ENCODE measurements at regions not wholly inside any gene's neighbourhood (a gene's known extent, or its start where the extent isn't known, plus 50 kb on each side); places are given as distances from the start of the nearest gene placed in this dataset.

- DNase-seq (ENCODE audit: low read depth in 2 of 2): no peak
Observed at GRCh38 chr20:48300529-48300928, 515.2 kb upstream of the SULF2 start.

DNA sequence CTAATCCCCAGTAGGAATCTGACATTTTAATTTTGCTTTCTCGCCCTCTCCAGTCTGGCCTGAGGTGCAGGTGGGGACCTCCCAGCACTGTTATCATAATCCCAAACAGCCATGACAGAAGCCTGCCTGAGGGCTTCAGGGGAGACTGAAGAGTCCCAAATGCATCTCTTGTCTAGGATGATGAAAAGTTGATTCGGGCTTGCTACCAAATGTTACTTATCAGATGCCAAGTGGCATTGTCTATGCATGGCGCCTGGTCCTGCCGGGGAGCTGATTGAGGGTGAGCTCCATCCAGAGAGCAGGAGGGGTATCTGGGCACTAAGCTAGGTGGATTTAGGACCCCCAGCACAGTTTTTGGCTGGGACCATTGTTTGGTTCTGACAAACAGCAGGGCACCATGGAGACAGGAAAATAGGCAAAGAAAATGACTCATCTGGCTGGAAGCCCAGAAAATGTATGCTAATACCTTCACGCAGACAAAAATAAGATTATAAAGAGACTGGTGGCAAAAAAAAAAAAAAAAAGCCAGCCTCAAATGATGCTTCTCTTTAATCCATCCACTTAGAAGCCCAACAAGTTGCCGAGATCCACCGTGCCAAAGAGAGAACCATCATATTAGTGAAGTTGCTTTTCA, 513.7 kb upstream of the SULF2 start:
- DNase-seq (ENCODE audit: low read depth in 2 of 2): no peak

- no peak for DNase-seq (ENCODE audit: low read depth in 2 of 2)
Observed at GRCh38 chr20:48298433-48298832, 513.2 kb upstream of the SULF2 start.

- DNase-seq (ENCODE audit: low read depth in 2 of 2): no peak
Observed at GRCh38 chr20:48295966-48296421, 510.7 kb upstream of the SULF2 start.

DNA sequence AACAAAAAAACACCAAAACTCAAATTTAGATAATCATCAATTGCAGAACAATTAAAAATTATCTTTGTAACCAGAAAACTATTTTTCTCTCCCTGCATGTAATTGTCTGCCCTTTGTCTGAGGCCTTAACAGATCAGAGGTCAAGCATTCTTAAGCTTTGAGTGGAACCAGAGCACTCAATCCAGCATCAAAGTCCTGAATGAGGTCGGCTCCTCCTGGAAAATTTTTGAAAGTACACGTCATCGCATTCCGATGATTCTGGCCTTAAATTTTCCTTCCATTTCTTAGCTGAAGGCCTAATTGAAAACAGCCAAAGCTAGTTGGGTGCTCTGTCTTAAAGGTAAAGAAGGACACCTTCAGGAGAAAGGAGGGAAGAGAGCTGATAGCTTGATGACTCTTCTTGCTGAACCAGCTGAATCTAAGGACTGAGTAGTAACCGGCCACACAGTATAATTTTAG, 510.2 kb upstream of the SULF2 start:
- DNase-seq (ENCODE audit: low read depth in 2 of 2): no peak

DNA sequence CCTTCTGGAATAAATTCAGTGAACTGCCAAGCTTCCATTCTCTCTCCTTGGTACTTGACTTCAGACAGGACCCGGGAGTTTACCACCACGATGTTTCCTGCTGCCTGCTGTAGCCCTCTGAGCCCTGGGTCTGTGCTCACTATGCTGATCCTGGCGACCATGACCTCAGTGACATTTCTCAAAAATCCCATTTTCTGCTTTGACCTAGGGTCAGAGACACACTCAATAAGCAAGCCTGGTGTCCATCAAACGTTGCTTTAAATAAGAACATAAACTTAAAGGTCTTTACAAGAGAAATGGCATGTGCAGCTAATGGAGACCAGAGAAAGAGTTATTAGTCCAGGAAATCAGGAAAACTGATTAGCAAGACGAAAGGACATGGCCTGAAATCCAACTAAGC, 509.7 kb upstream of the SULF2 start:
- no peak for DNase-seq (ENCODE audit: low read depth in 2 of 2)

DNA sequence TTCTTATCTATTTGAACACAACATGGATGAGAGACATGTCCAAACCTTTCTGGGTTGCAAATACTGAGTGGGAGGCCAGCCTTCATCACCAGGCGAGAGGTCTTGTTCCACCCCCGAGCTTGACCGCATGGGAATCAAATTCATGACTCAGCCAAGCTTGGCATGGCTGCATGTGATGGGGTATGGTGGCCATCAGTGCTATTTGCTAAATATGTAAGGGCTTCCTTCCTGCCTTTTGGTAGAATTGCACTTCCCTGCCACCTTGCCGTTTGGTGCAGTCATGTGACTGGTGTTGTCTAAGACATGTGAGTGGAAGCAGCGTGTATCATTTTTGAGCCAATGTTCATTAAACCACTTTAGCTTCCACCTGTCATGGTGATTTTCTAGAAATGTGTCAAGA, 508.9 kb upstream of the SULF2 start:
- no peak for DNase-seq (ENCODE audit: low read depth in 2 of 2)

- DNase-seq (ENCODE audit: low read depth in 2 of 2): no peak
Observed at GRCh38 chr20:48293671-48294070, 508.4 kb upstream of the SULF2 start.

- DNase-seq (ENCODE audit: low read depth in 2 of 2): no peak
Observed at GRCh38 chr20:48292806-48293205, 507.5 kb upstream of the SULF2 start.

- no peak for DNase-seq (ENCODE audit: low read depth in 2 of 2)
Observed at GRCh38 chr20:48291896-48292295, 506.6 kb upstream of the SULF2 start.

GRCh38 chr20:48288930-48289507, 503.7 kb upstream of the SULF2 start:
- DNase-seq (ENCODE audit: low read depth in 2 of 2): no peak

DNA sequence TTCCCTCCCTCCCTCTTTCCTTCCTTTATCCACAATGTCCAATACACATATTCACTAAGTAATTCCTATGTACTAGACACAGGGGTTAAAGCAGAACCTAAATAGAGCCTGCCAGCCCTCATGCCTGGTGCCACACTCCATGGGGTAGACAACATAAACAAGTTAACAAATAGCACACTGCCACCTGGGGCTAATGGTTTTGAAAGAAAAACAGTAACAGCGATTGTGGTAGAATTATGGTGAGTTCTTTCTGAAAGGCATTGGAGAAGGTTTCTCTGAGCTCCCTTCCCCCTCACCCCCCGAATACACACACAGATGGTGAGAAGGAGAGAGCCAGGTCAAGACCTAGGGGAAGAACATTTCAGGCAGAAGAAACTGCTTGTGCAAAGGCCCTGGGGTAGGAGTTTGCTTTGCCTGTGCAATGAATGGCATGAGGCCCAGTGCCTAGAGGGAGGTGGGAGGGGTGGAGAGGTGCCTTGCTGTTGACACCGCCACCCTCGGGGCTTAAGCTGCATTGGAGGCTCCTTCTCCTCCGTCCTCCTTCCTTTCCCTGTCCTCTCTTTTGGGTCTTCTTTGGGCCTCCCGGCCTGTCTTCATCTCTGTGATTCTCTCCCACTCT, 502.4 kb upstream of the SULF2 start:
- DNase-seq (ENCODE audit: low read depth in 2 of 2): no peak

- DNase-seq (ENCODE audit: low read depth in 2 of 2): no peak
Observed at GRCh38 chr20:48287021-48287494, 501.8 kb upstream of the SULF2 start.

- DNase-seq (ENCODE audit: low read depth in 2 of 2): no peak
Observed at GRCh38 chr20:48286601-48287000, 501.3 kb upstream of the SULF2 start.

- no peak for DNase-seq (ENCODE audit: low read depth in 2 of 2)
Observed at GRCh38 chr20:48285656-48286055, 500.4 kb upstream of the SULF2 start.

DNA sequence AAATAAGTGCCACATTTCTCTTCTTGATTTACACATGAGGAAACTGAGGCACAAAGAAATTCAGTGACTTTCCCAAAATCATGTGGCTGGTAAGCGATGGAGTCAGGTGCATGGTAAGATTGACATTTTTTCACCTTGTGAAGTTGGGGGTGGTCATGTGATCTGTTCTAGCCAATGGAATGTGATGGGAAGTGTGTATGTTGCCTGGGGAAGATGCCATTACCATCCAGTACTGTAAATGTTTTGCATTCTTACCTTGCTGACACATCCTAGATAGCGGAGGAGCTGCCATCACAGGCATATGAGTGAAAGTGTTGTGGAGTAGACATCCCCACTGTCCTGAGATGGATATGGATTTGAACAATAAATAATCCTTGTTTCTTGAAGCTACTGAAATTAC, 499.6 kb upstream of the SULF2 start:
- no peak for DNase-seq (ENCODE audit: low read depth in 2 of 2)

DNA sequence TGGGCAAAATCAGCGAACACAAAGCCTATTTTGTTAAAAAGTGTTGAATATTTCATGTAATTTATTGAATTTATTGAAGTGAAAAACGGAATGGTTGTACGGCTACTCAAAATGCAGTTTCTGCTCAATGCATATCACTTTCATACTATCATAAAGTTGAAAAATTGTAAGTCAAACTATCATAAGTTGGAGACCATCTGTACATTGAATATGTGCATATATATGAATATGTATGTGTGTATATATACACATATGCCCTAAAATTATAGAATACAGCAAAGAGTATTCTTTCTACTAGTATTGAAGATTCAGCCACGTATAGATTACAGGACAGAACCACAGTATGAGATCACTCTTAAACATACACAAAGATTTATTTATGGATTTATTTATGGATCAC, 499.0 kb upstream of the SULF2 start:
- DNase-seq (ENCODE audit: low read depth in 2 of 2): no peak

DNA sequence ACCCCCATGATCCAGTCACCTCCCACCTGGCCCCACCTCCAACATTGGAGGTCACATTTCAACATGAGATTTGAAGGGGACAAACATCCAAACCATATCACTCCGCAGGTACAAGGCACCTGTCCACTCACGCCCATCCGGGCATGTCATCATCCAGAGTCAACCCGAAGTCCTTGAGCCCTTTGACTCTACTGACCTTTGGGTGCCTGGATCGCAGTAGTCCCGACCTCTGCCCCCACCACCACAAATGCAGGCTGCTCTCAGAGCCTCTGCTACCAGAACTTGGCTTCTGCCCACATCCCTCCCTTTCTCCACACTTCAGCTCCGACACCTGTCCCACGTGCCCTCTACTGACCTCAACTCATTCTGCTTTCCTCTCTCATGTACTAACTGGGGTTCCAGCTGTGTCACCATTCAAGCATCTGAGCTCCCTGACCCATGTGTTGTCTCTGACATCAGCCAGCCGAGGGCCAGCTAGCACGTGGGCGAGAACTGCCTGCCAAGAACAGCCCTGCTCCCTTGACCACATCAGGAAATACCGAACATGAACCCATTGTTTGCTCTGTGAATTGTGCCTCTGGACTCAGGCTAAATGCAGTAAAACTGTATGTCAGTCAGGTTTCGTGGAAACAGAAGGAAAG, 498.3 kb upstream of the SULF2 start:
- DNase-seq (ENCODE audit: low read depth in 2 of 2): no peak

DNA sequence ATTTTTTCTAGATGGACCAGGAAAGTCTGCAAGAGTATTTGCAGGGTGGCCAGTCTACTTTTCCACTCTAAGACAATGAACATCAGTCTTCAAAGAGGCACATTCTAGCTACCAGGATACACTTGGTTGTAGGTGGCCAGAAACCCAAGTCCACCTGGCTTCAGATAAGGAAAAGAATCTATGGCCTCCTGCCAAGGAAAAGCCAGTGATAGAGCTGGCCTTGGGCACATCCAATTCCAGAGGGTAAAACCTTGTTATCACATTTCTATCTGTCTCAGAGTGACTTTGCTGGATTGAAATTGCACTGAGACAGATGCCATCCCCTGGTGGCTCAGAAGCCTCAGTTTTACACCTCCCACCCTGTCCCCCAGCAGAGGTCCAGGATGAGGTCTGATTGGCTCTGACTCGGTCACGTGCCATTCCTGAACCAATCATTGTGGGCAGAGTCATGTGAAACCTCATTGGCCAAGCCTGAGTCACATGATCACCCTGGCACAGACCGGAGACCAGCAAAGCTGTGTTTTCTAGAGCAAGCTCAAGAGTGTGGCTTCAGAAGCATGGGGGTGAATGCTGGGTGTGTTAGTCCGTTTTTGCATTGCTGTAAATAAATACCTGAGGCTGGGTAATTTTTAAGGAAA, 497.4 kb upstream of the SULF2 start:
- DNase-seq (ENCODE audit: low read depth in 2 of 2): no peak

DNA sequence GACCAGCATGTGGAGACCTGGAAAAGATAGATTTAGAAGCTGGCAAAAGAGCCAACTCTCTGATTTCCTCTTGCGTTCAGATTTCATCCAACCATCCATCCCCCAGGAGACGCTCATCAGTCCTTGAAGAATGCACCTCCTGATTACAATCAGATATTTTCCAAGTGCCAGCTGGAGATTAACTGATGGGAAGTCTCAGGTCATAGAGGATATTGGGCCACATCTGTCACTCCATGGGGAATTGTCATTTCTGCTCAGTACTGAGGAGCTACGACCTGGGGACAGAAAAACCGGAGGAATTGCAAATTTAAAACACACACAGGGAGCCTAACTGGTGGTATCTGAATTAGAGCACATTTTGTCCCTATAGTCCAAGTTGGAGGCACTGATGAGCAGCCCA, 496.2 kb upstream of the SULF2 start:
- DNase-seq (ENCODE audit: low read depth in 2 of 2): no peak

GRCh38 chr20:48278961-48279481, 493.7 kb upstream of the SULF2 start:
- no peak for DNase-seq (ENCODE audit: low read depth in 2 of 2)

DNA sequence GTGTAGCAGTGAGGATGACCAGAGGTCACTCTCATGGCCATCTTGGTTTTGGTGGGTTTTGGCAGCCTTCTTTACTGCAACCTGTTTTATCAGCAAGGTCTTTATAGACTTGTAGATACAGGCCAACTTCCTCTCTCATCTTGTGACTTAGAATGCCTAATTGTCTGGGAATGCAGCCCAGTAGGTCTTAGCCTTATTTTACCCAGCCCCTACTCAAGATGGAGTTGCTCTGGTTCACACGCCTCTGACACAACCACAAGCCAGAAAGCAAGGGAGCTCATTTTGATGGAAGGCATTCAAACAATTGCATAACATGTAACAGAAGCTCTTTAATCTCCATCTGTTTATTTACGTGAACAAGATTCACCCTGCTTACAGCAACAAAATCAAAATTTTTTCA, 492.0 kb upstream of the SULF2 start:
- DNase-seq (ENCODE audit: low read depth in 2 of 2): no peak

Measured in activated CD4-positive, alpha-beta T cell treated with anti-CD3 and anti-CD28 coated beads for 24 hours (primary cell).